Activated T-helper 1 cell treated with Interleukin-2 at 50 U/mL for 16 hours (primary cell): ENCODE measurements at regions not wholly inside any gene's neighbourhood (a gene's known extent, or its start where the extent isn't known, plus 50 kb on each side); places are given as distances from the start of the nearest gene placed in this dataset.
"Not testable (repeated sequence)": the region's sequence is repeated elsewhere in the genome, so short reads cannot be mapped to it uniquely, and the experiment has no call there.

Source experiments
- DNase-seq: peaks from one replicate; pipeline ENCODE4 v3.0.0-alpha.2; 2020; ENCODE audit warnings: low read depth

GRCh38 chr3:177249203-177249602, 51.9 kb upstream of the TBL1XR1 start:
- no peak for DNase-seq

DNA sequence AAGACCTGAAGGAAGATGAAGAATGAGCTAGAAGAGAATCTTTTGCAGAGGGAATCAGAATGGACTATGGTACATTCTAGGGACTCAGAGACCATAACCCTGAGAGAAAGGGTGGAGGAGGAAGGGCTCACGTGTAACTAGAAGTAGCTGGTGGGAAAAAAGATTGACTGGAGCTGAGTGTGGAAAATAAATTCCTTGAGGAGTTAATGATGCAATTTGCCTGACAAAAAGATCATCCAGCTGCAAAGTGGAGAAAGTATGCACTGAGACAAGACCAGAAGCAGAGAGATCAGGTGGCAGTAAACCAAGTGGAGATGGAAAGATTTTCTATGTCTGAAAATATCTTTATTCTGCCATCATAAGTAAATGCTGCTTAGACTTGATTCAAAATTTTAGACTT, 52.9 kb upstream of the TBL1XR1 start:
- no peak for DNase-seq

DNA sequence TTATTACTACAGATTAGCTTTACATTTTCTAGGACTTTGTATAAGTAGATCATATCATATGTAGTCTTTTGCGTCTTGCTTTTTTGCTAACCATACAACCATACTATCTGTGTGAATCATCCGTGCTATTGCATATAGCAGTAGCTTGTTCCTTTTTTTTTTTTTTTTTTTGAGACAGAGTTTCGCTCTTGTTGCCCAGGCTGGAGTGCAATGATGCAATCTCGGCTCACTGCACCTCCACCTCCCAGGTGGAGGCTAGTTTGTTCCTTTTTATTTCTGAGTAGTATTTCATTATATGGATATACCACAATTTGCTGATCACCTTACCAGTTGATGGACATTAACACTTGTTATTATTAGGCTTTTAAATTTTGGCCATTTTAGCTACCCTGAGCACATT, 54.5 kb upstream of the TBL1XR1 start:
- DNase-seq = no peak

DNA sequence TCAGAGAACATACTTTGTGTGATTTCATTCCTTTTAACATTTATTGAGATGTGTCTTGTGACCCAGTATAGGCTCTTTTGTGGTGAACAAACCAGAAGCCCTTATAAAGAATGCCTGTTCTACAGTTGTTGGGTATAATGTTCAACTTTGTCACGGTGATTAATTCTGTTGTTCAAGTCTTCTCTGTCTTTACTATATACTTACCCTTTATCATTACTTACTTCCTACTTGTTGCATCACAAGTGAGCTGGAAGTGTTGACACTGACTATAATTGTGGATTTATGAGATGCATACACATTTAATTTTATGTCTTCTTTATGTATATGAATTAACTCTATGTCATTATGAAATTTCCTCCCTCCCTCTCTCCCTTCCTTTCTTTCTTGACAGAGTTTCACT, 59.7 kb upstream of the TBL1XR1 start:
- DNase-seq = no peak

- DNase-seq = no peak
Observed at GRCh38 chr3:177257625-177258024, 60.3 kb upstream of the TBL1XR1 start.

GRCh38 chr3:177262396-177262795, 65.1 kb upstream of the TBL1XR1 start:
- DNase-seq = no peak

DNA sequence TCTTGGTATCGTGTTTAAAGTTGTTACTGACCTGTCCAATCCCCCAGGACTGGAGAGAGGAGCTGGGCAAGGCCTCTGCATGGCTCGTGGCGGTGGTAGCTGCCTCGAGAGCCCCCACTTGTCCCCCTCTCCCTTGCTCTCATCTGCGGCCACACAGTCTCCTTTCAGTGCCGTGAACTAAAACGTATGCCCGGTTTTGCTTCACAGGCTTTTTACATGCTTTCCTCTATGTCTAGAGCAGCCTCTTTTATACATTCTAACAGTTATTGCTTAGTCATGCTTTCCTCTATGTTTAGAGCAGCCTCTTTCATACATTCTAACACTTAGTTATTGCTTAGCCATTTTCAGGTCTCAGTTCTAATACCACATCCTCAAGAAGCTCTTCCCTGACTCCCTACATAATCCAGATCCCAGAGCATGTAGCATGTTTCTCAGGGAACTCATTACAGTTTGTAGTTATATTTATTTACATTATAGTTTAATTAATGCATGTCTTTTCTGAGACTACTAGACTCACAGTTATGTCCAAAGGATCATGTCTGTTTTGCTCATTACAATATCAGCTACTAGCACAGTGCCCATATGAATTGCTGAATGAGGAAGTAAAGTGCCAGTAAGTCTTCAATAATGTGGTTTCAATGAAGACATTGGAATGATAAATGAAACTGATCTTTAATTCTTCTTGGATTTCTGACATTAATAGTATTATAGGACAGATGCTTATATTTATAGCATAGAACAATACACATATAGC, 66.5 kb upstream of the TBL1XR1 start:
- DNase-seq = no peak

DNA sequence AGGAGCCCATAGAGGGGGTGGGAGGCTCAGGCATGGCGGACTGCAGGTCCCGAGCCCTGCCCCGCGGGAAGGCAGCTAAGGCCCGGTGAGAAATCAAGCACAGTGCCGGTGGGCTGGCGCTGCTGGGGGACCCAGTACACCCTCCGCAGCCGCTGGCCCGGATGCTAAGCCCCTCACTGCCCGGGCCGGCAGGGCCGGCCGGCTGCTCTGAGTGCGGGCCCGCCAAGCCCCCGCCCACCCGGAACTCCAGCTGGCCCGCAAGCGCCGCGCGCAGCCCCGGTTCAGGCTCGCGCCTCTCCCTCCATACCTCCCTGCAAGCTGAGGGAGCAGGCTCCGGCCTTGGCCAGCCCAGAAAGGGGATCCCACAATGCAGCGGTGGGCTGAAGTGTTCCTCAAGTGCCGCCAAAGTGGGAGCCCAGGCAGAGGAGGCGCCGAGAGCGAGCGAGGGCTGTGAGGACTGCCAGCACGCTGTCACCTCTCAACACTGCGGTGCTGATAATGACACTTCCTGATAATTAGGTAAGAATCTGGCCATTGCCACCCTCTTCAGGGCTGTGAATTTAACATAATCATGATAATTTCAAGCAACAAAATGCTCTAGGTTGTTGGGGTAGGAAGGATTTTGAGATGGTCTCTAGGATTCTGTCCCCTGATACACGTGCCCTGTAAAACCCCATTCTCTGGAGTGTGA, 74.7 kb upstream of the TBL1XR1 start:
- not testable (repeated sequence) for DNase-seq

DNA sequence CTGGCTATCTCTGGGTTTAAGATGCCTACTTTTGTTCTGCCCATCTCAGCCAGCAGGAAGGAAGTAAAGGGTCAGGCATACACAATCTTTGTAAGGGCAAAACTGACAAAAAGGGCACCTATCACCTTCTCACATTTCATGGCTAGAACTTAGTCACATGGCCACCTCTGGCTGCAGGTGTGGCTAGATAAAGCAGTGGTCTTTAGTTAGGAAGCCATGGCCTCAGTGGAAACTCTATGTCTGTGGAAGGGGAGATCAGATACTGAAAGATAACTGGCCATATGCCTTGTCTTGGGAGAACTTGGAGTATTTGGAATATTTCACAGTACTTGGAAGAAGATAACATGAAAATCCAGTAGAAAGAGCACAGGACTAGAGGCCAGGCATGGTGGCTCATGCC, 80.7 kb upstream of the TBL1XR1 start:
- no peak for DNase-seq

DNA sequence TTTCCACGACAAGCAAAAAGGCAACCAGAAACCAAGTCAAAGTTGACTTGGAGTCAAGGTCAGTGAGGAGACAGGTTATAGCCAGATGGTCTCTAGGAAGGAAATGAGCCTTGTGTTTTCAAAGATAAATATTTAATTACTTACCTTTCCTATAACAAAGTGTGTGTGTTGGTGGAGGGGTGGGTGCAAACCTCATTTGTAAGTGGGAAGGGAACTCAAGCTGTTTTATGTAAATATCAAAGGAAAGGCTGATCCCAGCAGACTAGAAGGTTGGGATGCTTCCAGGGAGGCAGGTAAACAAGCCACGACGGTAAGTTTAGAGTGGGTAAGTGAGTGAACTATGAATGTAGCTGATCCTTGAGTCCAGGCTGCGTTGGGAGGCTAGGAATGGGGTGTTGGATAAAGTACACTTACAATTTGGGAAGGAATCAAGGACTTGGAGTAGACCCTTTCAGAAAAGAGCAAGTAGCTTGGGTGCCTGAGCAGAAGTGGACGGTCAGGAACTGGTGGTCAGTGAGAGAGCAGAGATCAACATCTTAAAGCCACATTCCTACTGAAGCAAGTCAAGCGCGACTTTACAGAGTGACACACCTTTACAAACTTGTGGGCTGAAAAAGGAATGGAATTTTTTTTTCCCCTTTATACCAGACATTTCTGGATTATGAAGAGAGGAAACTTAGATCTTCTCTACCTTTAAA, 82.0 kb upstream of the TBL1XR1 start:
- no peak for DNase-seq

- no peak for DNase-seq
Observed at GRCh38 chr3:177281292-177282118, 84.2 kb upstream of the TBL1XR1 start.

DNA sequence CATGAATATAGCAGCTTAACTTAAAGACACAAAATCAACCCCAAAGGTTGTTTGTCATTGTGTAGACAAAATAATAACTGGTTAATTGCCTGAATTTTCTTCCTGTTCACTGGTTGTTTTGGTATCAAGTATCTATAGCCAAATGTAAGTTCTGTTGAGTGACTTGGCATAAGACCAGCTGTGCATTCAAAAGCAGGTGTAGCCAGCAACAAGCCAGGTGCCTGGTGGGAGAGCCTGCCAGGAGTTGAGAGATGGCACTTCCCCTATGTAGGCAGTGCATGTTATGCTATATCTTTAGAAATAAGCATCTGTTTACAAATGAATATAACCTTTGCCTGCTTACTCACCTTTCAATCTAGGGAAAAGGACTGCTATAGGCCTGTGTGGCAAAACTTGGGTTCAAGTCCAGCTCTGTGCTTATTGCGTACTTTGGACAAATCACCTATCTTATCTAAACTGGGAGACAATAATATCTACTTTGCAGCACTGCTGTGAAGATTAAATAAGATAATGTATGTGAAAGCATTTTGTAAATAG, 84.9 kb upstream of the TBL1XR1 start:
- no peak for DNase-seq

GRCh38 chr3:177283983-177284382, 86.7 kb upstream of the TBL1XR1 start:
- DNase-seq = no peak

- DNase-seq = no peak
Observed at GRCh38 chr3:177284383-177284881, 87.2 kb upstream of the TBL1XR1 start.

DNA sequence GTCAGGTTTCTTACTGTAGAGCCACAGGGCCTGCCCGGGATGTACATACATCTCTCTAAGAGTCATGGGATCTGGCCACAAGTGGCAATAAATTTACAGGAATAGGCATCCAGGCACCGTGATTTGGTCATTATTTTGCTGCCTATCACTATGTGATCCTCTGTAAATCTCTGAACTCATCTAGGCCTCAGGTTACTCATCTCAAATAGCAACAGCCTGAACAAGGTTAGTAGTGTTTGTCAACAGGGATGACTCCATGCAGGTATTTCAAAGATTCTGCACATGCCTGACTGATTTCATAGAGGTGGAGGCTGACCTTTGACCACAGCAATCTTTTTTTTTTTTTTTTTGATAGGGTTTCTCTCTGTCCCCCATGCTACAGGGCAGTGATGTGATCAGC, 88.8 kb upstream of the TBL1XR1 start:
- DNase-seq = no peak

- DNase-seq = no peak
Observed at GRCh38 chr3:177287231-177287630, 89.9 kb upstream of the TBL1XR1 start.

GRCh38 chr3:177290633-177291032, 93.4 kb upstream of the TBL1XR1 start:
- DNase-seq = no peak

DNA sequence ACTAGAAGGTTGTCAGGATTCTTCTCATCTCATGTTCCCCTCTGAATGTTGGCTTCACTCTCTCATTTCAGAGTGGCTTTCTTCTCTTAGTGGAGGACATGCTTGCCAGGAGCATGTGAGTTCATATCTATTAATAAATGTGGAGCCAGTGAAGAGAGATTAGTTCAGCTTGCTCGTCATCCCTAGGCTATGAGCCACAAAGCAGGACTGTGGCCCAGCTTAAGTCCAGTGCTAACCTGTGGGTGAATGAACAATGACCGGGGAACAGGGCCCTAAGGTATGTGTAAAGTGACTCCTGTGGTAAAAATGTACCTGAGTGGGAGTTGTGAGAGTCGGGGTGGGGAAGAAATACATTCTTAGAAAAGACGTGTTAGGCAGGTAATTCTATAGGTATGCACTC, 96.9 kb upstream of the TBL1XR1 start:
- no peak for DNase-seq

DNA sequence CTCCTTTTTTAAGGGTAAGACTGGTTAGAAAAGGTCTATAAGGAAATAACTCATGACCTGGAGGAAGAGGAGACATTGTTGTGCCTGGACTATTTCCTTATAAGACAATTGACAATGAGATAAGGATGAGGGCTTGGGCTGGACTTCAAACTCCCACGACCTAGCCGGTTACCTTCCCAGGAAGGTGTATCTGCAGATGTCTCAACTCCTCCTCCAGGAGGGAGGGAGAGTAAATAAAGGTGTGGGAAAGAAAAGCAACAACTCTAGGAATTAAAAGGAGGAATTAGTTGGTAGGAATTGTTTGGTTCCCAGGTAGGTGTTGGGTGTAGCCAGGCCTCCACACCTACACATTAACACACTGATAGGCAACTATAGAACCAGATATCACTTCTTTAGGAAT, 97.8 kb upstream of the TBL1XR1 start:
- no peak for DNase-seq

- no peak for DNase-seq
Observed at GRCh38 chr3:177299250-177299649, 102.0 kb upstream of the TBL1XR1 start.

GRCh38 chr3:177300039-177300833, 103.0 kb upstream of the TBL1XR1 start:
- DNase-seq = no peak
